H1 (cell line): ENCODE measurements at regions not wholly inside any gene's neighbourhood (a gene's known extent, or its start where the extent isn't known, plus 50 kb on each side); places are given as distances from the start of the nearest gene placed in this dataset.

Experiments used
- GTF2F1 ChIP-seq: IDR thresholded peaks from 2 replicates; pipeline ENCODE4 v1.6.1; 2012; ENCODE audit warnings: low read depth, low read length, improper control_type of control experiment, borderline replicate concordance
- RBBP5 ChIP-seq: IDR thresholded peaks from 2 replicates; pipeline ENCODE4 v1.7.1; 2012; ENCODE audit warnings: low read depth, mild to moderate bottlenecking, inconsistent platforms, low read length, moderate library complexity, borderline replicate concordance
- SIN3A ChIP-seq, 2 experiments: IDR thresholded peaks in 1 of 2; conservative IDR thresholded peaks in 1 of 2; 2 replicates each; pipeline ENCODE4 v1.6.1; 2011 to 2012; ENCODE audit warnings: low read length in 2 of 2, improper control_type of control experiment in 1 of 2, low read depth in 1 of 2, mild to moderate bottlenecking in 1 of 2
- SUZ12 ChIP-seq: fragments of 200-600 bp; sonication (generic); IDR thresholded peaks from 2 replicates; pipeline ENCODE4 v1.6.1; 2012; ENCODE audit warnings: mild to moderate bottlenecking, inconsistent platforms, low read length, moderate library complexity, mixed read lengths
- TBP ChIP-seq: IDR thresholded peaks from 2 replicates; pipeline ENCODE4 v1.6.1; 2011; ENCODE audit warnings: low read depth, low read length, improper control_type of control experiment

GRCh38 chr7:17411922-17412321 is 113.5 kb downstream of the AHR start (continued):
- TF ChIP-seq RBBP5 (no peak), SIN3A (conservative IDR thresholded peaks at IDR 0.05 in 1 of 2, IDR thresholded peaks at IDR 0.05 in 1 of 2; ENCODE audit: low read depth in 1 of 2, low read length in 2 of 2) (no peak), GTF2F1 (no peak), SUZ12 (no peak), TBP (no peak)
